Mesendoderm (in vitro differentiated cells): ENCODE measurements at regions not wholly inside any gene's neighbourhood (a gene's known extent, or its start where the extent isn't known, plus 50 kb on each side); places are given as distances from the start of the nearest gene placed in this dataset.
A peak's percentile ranks its signal among the peaks of the same experiment; 100 is the strongest.

ENCODE experiments used
- DNase-seq: peaks from one replicate; pipeline ENCODE4 v3.0.0; 2013
- H2AK5ac ChIP-seq: 2 replicates; pipeline ENCODE4 v1.6.1; 2013; ENCODE audit warnings: low read length, inconsistent platforms
- H2BK120ac ChIP-seq: 2 replicates; pipeline ENCODE4 v1.6.1; 2013; ENCODE audit warnings: low read depth, mild to moderate bottlenecking, low read length, moderate library complexity, mixed read lengths
- H2BK15ac ChIP-seq: replicated peaks from 2 replicates; pipeline ENCODE4 v1.6.1; 2013; ENCODE audit warnings: low read depth, mild to moderate bottlenecking, moderate library complexity
- H2BK5ac ChIP-seq: 2 replicates; pipeline ENCODE4 v1.6.1; 2013; ENCODE audit warnings: low read length, inconsistent platforms
- H3K18ac ChIP-seq: 2 replicates; pipeline ENCODE4 v1.6.1; 2013; ENCODE audit warnings: mild to moderate bottlenecking, low read length, mixed read lengths
- H3K23ac ChIP-seq: one replicate; pipeline ENCODE4 v1.6.1; 2013; ENCODE audit warnings: low read length
- H3K27ac ChIP-seq: 2 replicates; pipeline ENCODE4 v1.5.1; 2013; ENCODE audit warnings: low read depth, mild to moderate bottlenecking, inconsistent platforms, low read length, moderate library complexity
- H3K27me3 ChIP-seq: 2 replicates; pipeline ENCODE4 v1.6.1; 2013; ENCODE audit warnings: low read length, control low read depth, mild to moderate bottlenecking, inconsistent platforms; ENCODE audit not compliant: insufficient read depth, poor library complexity
- H3K36me3 ChIP-seq: 2 replicates; pipeline ENCODE4 v1.6.1; 2013; ENCODE audit warnings: low read length, inconsistent platforms; ENCODE audit not compliant: control insufficient read depth, insufficient read depth
- H3K4ac ChIP-seq: one replicate; pipeline ENCODE4 v1.6.1; 2013; ENCODE audit warnings: low read depth, mild to moderate bottlenecking, low read length, moderate library complexity
- H3K4me1 ChIP-seq: 2 replicates; pipeline ENCODE4 v1.6.1; 2013; ENCODE audit warnings: low read depth, low read length, inconsistent platforms; ENCODE audit not compliant: control insufficient read depth
- H3K4me2 ChIP-seq: 2 replicates; pipeline ENCODE4 v1.6.1; 2013; ENCODE audit warnings: low read length
- H3K4me3 ChIP-seq: 2 replicates; pipeline ENCODE4 v1.5.1; 2013; ENCODE audit warnings: mild to moderate bottlenecking, low read length
- H3K56ac ChIP-seq: one replicate; pipeline ENCODE4 v1.6.1; 2013; ENCODE audit warnings: low read length
- H3K79me1 ChIP-seq: 2 replicates; pipeline ENCODE4 v1.6.1; 2013; ENCODE audit warnings: low read length, inconsistent platforms
- H3K79me2 ChIP-seq: 2 replicates; pipeline ENCODE4 v1.6.1; 2013; ENCODE audit warnings: mild to moderate bottlenecking, low read length; ENCODE audit not compliant: control insufficient read depth, insufficient read depth
- H3K9ac ChIP-seq: 2 replicates; pipeline ENCODE4 v1.6.1; 2013; ENCODE audit warnings: low read length, inconsistent platforms
- H4K5ac ChIP-seq: one replicate; pipeline ENCODE4 v1.6.1; 2013; ENCODE audit warnings: low read length
- H4K8ac ChIP-seq: one replicate; pipeline ENCODE4 v1.6.1; 2013; ENCODE audit warnings: low read depth, mild to moderate bottlenecking, control low read depth, low read length, moderate library complexity
- WGBS: extraction: QIAGEN DNeasy Blood & Tissue Kit; methylation state at CpG from one replicate; pipeline ENCODE4 v1.1.7; 2013; ENCODE audit warnings: low lambda C conversion rate, missing lambda C conversion rate; ENCODE audit not compliant: insufficient coverage; ENCODE audit errors: extremely low coverage; 5-methylcytosine and 5-hydroxymethylcytosine counted together

GRCh38 chr4:62543002-62543401 is 1342.9 kb downstream of the ADGRL3 start:
- no peaks in the 10 kb centered on the region for H3K4me1 ChIP-seq
- H4K5ac ChIP-seq, result no peak overlapping the region
- H3K56ac ChIP-seq, result no peak overlapping the region
- whole genome bisulfite sequencing, result no CpG with 5 or more reads among the region's 2 CpGs
- no peaks in the 10 kb centered on the region for H3K36me3 ChIP-seq
- no peak overlapping the region for H3K9ac ChIP-seq
- no peak for DNase-seq
- no peak overlapping the region for H3K4me3 ChIP-seq
- H2BK120ac ChIP-seq, result no peak overlapping the region
- no peaks in the 10 kb centered on the region for H3K27me3 ChIP-seq
- no peak overlapping the region for H2BK5ac ChIP-seq
- no peak overlapping the region for H3K18ac ChIP-seq
- no peak overlapping the region for H2BK15ac ChIP-seq
- no peak overlapping the region for H4K8ac ChIP-seq
- H3K4ac ChIP-seq, result no peak overlapping the region
- no peak overlapping the region for H3K27ac ChIP-seq
- no peaks in the 10 kb centered on the region for H3K79me1 ChIP-seq
- no peak overlapping the region for H2AK5ac ChIP-seq
- H3K4me2 ChIP-seq, result no peak overlapping the region
- H3K79me2 ChIP-seq, result no peaks in the 10 kb centered on the region
- H3K23ac ChIP-seq, result no peak overlapping the region

GRCh38 chr4:62533573-62533972 is 1333.4 kb downstream of the ADGRL3 start:
- Histone ChIP-seq H4K5ac (no peak overlapping the region), H3K4me3 (no peak overlapping the region), H3K79me2 (no peaks in the 10 kb centered on the region), H3K27me3 (no peaks in the 10 kb centered on the region), H3K23ac (no peak overlapping the region), H2BK120ac (no peak overlapping the region), H2AK5ac (no peak overlapping the region), H3K18ac (no peak overlapping the region), H3K36me3 (no peaks in the 10 kb centered on the region), H3K4ac (no peak overlapping the region), H3K79me1 (no peaks in the 10 kb centered on the region), H3K27ac (no peak overlapping the region), H3K4me2 (no peak overlapping the region), H2BK5ac (no peak overlapping the region), H3K4me1 (peaks cover 6% of the 10 kb centered on the region), H3K9ac (no peak overlapping the region), H3K56ac (no peak overlapping the region), H4K8ac (no peak overlapping the region), H2BK15ac (no peak overlapping the region)
- DNase-seq, result no peak

GRCh38 chr4:62531731-62532130 is 1331.6 kb downstream of the ADGRL3 start:
- no peak overlapping the region for H3K27ac ChIP-seq
- H3K56ac ChIP-seq, result no peak overlapping the region
- peak; percentile 93 for DNase-seq
- H4K8ac ChIP-seq, result no peak overlapping the region
- H3K4me1 ChIP-seq, result peaks cover 6% of the 10 kb centered on the region
- no peak overlapping the region for H2BK120ac ChIP-seq
- no peaks in the 10 kb centered on the region for H3K79me2 ChIP-seq
- H3K4me3 ChIP-seq, result no peak overlapping the region
- no peak overlapping the region for H2BK15ac ChIP-seq
- H4K5ac ChIP-seq, result no peak overlapping the region
- H3K4me2 ChIP-seq, result no peak overlapping the region
- H3K36me3 ChIP-seq, result no peaks in the 10 kb centered on the region
- no peak overlapping the region for H3K4ac ChIP-seq
- H3K23ac ChIP-seq, result no peak overlapping the region
- no peaks in the 10 kb centered on the region for H3K79me1 ChIP-seq
- H3K27me3 ChIP-seq, result no peaks in the 10 kb centered on the region
- no CpG with 5 or more reads among the region's 1 CpG for WGBS
- H3K18ac ChIP-seq, result no peak overlapping the region
- no peak overlapping the region for H2AK5ac ChIP-seq
- H2BK5ac ChIP-seq, result no peak overlapping the region
- no peak overlapping the region for H3K9ac ChIP-seq

- Histone ChIP-seq H4K5ac (no peak overlapping the region), H3K18ac (no peak overlapping the region), H3K36me3 (no peaks in the 10 kb centered on the region), H2BK120ac (no peak overlapping the region), H3K4me2 (no peak overlapping the region), H3K9ac (no peak overlapping the region), H3K23ac (no peak overlapping the region), H4K8ac (no peak overlapping the region), H3K27ac (peak overlapping the region; percentile 36), H3K27me3 (no peaks in the 10 kb centered on the region), H3K56ac (peak overlapping the region; percentile 71), H3K79me2 (no peaks in the 10 kb centered on the region), H2BK15ac (no peak overlapping the region), H3K79me1 (no peaks in the 10 kb centered on the region), H2AK5ac (no peak overlapping the region), H2BK5ac (peak overlapping the region; percentile 71), H3K4me1 (peaks cover 6% of the 10 kb centered on the region), H3K4ac (no peak overlapping the region), H3K4me3 (no peak overlapping the region)
- no CpG with 5 or more reads among the region's 1 CpG for WGBS
- DNase-seq, result peak; percentile 53
Measured at GRCh38 chr4:62531264-62531663, 1331.1 kb downstream of the ADGRL3 start.

- H2BK5ac ChIP-seq, result peak overlapping the region; percentile 95
- peak overlapping the region; percentile 78 for H3K56ac ChIP-seq
- no peak overlapping the region for H3K4me2 ChIP-seq
- peak overlapping the region; percentile 56 for H4K8ac ChIP-seq
- peak overlapping the region; percentile 73 for H3K27ac ChIP-seq
- H4K5ac ChIP-seq, result peak overlapping the region; percentile 93
- no CpG with 5 or more reads among the region's 2 CpGs for WGBS
- no peak overlapping the region for H2BK15ac ChIP-seq
- H3K4me1 ChIP-seq, result peaks cover 6% of the 10 kb centered on the region
- no peaks in the 10 kb centered on the region for H3K27me3 ChIP-seq
- no peak overlapping the region for H2BK120ac ChIP-seq
- H3K4ac ChIP-seq, result peak overlapping the region; percentile 63
- no peak overlapping the region for H2AK5ac ChIP-seq
- H3K23ac ChIP-seq, result no peak overlapping the region
- H3K36me3 ChIP-seq, result no peaks in the 10 kb centered on the region
- no peaks in the 10 kb centered on the region for H3K79me2 ChIP-seq
- H3K18ac ChIP-seq, result peak overlapping the region; percentile 11
- H3K79me1 ChIP-seq, result no peaks in the 10 kb centered on the region
- H3K4me3 ChIP-seq, result no peak overlapping the region
- no peak for DNase-seq
- H3K9ac ChIP-seq, result no peak overlapping the region
Measured at GRCh38 chr4:62528874-62529273, 1328.7 kb downstream of the ADGRL3 start.

- no peak overlapping the region for H4K5ac ChIP-seq
- no peak for DNase-seq
- H3K9ac ChIP-seq, result no peak overlapping the region
- H3K4me3 ChIP-seq, result no peak overlapping the region
- H3K79me2 ChIP-seq, result no peaks in the 10 kb centered on the region
- H3K4me1 ChIP-seq, result peaks cover 6% of the 10 kb centered on the region
- peak overlapping the region; percentile 45 for H3K4ac ChIP-seq
- H2BK15ac ChIP-seq, result no peak overlapping the region
- no peaks in the 10 kb centered on the region for H3K36me3 ChIP-seq
- no peaks in the 10 kb centered on the region for H3K27me3 ChIP-seq
- H3K4me2 ChIP-seq, result no peak overlapping the region
- H4K8ac ChIP-seq, result no peak overlapping the region
- no peaks in the 10 kb centered on the region for H3K79me1 ChIP-seq
- no peak overlapping the region for H3K27ac ChIP-seq
- H3K18ac ChIP-seq, result no peak overlapping the region
- WGBS, result no CpG with 5 or more reads among the region's 12 CpGs
- peak overlapping the region; percentile 34 for H3K56ac ChIP-seq
- H2BK120ac ChIP-seq, result no peak overlapping the region
- no peak overlapping the region for H2AK5ac ChIP-seq
- no peak overlapping the region for H3K23ac ChIP-seq
- H2BK5ac ChIP-seq, result no peak overlapping the region
Measured at GRCh38 chr4:62526671-62527070, 1326.5 kb downstream of the ADGRL3 start.
